Right lobe of liver (tissue), 6 donors: ENCODE measurements at regions not wholly inside any gene's neighbourhood (a gene's known extent, or its start where the extent isn't known, plus 50 kb on each side); places are given as distances from the start of the nearest gene placed in this dataset.

Source experiments
- ATAC-seq, 4 donors: fragments of 200-7000 bp; cut with Tn5 transposase; one replicate each; pipeline ENCODE4 v1.9.1; 2020; ENCODE audit warnings: mild to moderate bottlenecking in 4 of 4, moderate library complexity in 4 of 4
- DNase-seq, 3 donors: peaks; one replicate each; pipeline ENCODE4 v3.0.0-alpha.2; 2020
- H3K27ac ChIP-seq, 3 donors: fragments of 200-600 bp; one replicate each; pipeline ENCODE4 v1.8.0; 2022
- H3K27me3 ChIP-seq, 2 donors: fragments of 200-600 bp; one replicate each; pipeline ENCODE4 v1.8.0; 2022
- H3K36me3 ChIP-seq, 4 donors: fragments of 200-600 bp; sonication (generic) in 1 of 4; one replicate each; pipeline versions ENCODE4 v1.5.1 to v1.8.0; 2017 to 2022; ENCODE audit warnings: control low read depth in 1 of 4
- H3K4me1 ChIP-seq, 4 donors: fragments of 200-600 bp; sonication (generic) in 1 of 4; one replicate each; pipeline versions ENCODE4 v1.5.1 to v1.8.0; 2017 to 2022; ENCODE audit warnings: control low read depth in 1 of 4
- H3K4me3 ChIP-seq, 3 donors: fragments of 200-600 bp; one replicate each; pipeline ENCODE4 v1.8.0; 2022
- H3K9me3 ChIP-seq, 4 donors: fragments of 200-600 bp; sonication (generic) in 1 of 4; one replicate each; pipeline versions ENCODE4 v1.5.1 to v1.8.0; 2017 to 2022; ENCODE audit warnings: control low read depth in 1 of 4
- CTCF ChIP-seq, 4 donors: fragments of 200-600 bp in 3 of 4; fragments of 450-650 bp in 1 of 4; IDR thresholded peaks; one replicate each; pipeline versions ENCODE4 v1.5.1 to v1.8.0; 2016 to 2022; ENCODE audit warnings: antibody characterized with exemption in 4 of 4, mild to moderate bottlenecking in 2 of 4
- POLR2A ChIP-seq: fragments of 450-650 bp; IDR thresholded peaks from one replicate; pipeline ENCODE4 v1.6.1; 2017; ENCODE audit warnings: antibody characterized with exemption, mild to moderate bottlenecking
- WGBS: methylation state at CpG from one replicate; pipeline ENCODE4 v1.1.6; 2018; ENCODE audit warnings: low coverage, low lambda C conversion rate; ENCODE audit not compliant: insufficient coverage; ENCODE audit errors: missing lambda C conversion rate; 5-methylcytosine and 5-hydroxymethylcytosine counted together
- intact Hi-C, 2 donors: fragments of 100-400 bp; cut with DNase I; formaldehyde crosslinking; loops; one replicate each; pipeline versions ENCODE4 v1.11.2 to v1.14.1; 2022
- donor health status: DM: no; HTN: yes; CAD: no.
- donor health status: DM: no; HTN: no; CAD: no.
- donor health status: DM: no; HTN: no; CAD: no.
- donor health status: DM: no; HTN: yes; CAD: no.
- donor health status: DM: no; HTN: yes; CAD: no.

- H3K9me3 ChIP-seq = no peaks in the 10 kb centered on the region
- H3K27me3 ChIP-seq = no peaks in the 10 kb centered on the region
- no peak overlapping the region for H3K4me3 ChIP-seq
- peaks cover 0 to 2% (median 0%) of the 10 kb centered on the region in 4 donors for H3K4me1 ChIP-seq
- no peak overlapping the region for H3K27ac ChIP-seq
- no peaks in the 10 kb centered on the region for H3K36me3 ChIP-seq
- ATAC-seq (no peak), DNase-seq (no peak)
- intact Hi-C loops = no loop called here
- TF ChIP-seq CTCF (IDR thresholded peaks at IDR 0.05) = no peak
These were observed 631.1 kb downstream of the PKHD1 start for GRCh38 chr6:51456282-51456681.

GRCh38 chr6:51459958-51460357, 627.5 kb downstream of the PKHD1 start:
- Histone ChIP-seq H3K4me3 (no peak overlapping the region), H3K9me3 (no peaks in the 10 kb centered on the region), H3K36me3 (no peaks in the 10 kb centered on the region), H3K4me1 (no peaks in the 10 kb centered on the region), H3K27ac (no peak overlapping the region), H3K27me3 (no peaks in the 10 kb centered on the region)
- DNase-seq (no peak), ATAC-seq (peak in 2 of 4 donors; percentile 42 to 48)
- intact Hi-C loops = no loop called here
- TF ChIP-seq POLR2A (no peak), CTCF (IDR thresholded peaks at IDR 0.05) (no peak)
- WGBS = 28% methylated on average over 2 of the region's 2 CpGs

GRCh38 chr6:51462896-51463295, 624.5 kb downstream of the PKHD1 start:
- ATAC-seq (peak; percentile 31 to 54 (median 42)), DNase-seq (no peak)
- TF ChIP-seq CTCF (IDR thresholded peaks at IDR 0.05) (no peak), POLR2A (no peak)
- no peaks in the 10 kb centered on the region for H3K36me3 ChIP-seq
- H3K27ac ChIP-seq = no peak overlapping the region
- no peaks in the 10 kb centered on the region for H3K27me3 ChIP-seq
- no peaks in the 10 kb centered on the region for H3K9me3 ChIP-seq
- peaks cover 0 to 11% (median 0%) of the 10 kb centered on the region in 4 donors for H3K4me1 ChIP-seq
- intact Hi-C loops = no loop called here
- no peak overlapping the region for H3K4me3 ChIP-seq

- intact Hi-C loops = no loop called here
- DNase-seq (no peak), ATAC-seq (no peak)
- no peaks in the 10 kb centered on the region for H3K36me3 ChIP-seq
- no peaks in the 10 kb centered on the region for H3K9me3 ChIP-seq
- 87% methylated on average over 2 of the region's 2 CpGs for WGBS
- H3K4me1 ChIP-seq = peaks cover 0 to 11% (median 0%) of the 10 kb centered on the region in 4 donors
- H3K27ac ChIP-seq = no peak overlapping the region
- H3K4me3 ChIP-seq = no peak overlapping the region
- no peak for TF ChIP-seq CTCF (IDR thresholded peaks at IDR 0.05)
- no peak for TF ChIP-seq POLR2A
- no peaks in the 10 kb centered on the region for H3K27me3 ChIP-seq
These were observed 624.1 kb downstream of the PKHD1 start for GRCh38 chr6:51463321-51463720.

- no peaks in the 10 kb centered on the region for H3K9me3 ChIP-seq
- H3K4me1 ChIP-seq = peaks cover 0 to 11% (median 0%) of the 10 kb centered on the region in 4 donors
- no peaks in the 10 kb centered on the region for H3K27me3 ChIP-seq
- 45% methylated on average over 1 of the region's 1 CpG for WGBS
- H3K27ac ChIP-seq = no peak overlapping the region
- intact Hi-C loops = no loop called here
- no peaks in the 10 kb centered on the region for H3K36me3 ChIP-seq
- DNase-seq = no peak
- ATAC-seq = no peak
- H3K4me3 ChIP-seq = no peak overlapping the region
- TF ChIP-seq CTCF (IDR thresholded peaks at IDR 0.05) (no peak), POLR2A (no peak)
These were observed 622.5 kb downstream of the PKHD1 start for GRCh38 chr6:51464956-51465355.
